ENCODE measurements at regions not wholly inside any gene's neighbourhood (a gene's known extent, or its start where the extent isn't known, plus 50 kb on each side); places are given as distances from the start of the nearest gene placed in this dataset.

DNA sequence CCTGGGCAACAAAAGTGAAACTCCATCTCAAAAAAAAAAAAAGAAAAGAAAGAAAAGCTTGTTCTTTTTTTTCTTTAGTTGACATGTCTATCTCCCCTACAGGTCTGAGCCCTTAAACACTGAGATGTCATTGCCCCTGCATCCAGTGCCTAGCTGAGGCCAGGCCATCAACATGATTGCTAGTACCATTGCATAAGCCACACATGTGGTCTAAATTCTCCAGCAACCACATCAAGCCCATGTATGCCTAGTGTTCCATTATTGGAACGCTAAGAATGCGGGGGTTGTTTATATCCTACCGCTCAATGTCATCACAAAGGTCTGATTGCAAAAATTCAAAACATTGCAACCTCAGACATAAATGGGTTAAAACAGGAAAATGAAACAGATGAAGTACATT lies 62.7 kb downstream of the NPTX2 start:
- DNase-seq (ENCODE audit: low read depth, low spot score) = no peak

DNA sequence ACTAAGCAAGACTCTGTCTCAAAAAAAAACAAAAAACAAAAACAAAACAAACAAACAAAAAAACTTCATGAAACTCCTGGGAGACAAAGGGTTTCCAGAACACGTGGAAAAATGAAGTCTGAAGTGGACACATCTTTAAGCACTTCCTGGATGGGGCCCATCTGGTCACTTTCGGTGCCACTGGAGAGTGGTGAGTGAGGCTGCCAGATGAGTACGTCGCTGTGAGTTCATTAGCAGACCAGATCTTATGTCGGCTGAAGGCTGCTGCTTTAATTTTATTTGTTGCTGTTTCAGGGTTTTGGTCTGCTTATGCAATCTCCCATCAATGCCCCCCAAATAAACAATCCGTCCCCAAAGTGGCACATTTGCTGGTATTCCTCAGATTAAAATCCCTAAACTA lies 64.4 kb downstream of the NPTX2 start:
- no peak for DNase-seq (ENCODE audit: low read depth, low spot score)

DNA sequence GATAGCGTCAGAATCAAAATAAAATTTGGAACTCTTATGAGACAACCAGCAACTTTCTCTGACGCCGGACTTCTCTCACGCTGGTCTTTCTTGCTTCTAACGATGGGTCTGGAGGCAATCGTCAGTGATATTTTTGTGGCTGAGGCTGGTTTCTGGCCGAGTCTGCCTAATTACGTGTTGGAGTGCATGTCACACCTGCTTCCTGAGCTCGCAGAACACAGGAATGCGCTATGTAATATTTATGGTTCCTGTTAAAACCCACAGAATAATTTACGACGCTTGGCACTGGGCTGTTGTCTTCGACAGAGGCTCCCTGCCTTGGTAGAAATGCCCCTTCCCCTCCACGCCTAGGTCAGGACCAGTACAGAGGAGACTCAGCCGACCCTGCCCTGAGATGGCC lies 64.9 kb downstream of the NPTX2 start:
- DNase-seq (ENCODE audit: low read depth, low spot score) = no peak

- DNase-seq (ENCODE audit: low read depth, low spot score) = no peak
Measured at GRCh38 chr7:98683514-98683913, 66.4 kb downstream of the NPTX2 start.

DNA sequence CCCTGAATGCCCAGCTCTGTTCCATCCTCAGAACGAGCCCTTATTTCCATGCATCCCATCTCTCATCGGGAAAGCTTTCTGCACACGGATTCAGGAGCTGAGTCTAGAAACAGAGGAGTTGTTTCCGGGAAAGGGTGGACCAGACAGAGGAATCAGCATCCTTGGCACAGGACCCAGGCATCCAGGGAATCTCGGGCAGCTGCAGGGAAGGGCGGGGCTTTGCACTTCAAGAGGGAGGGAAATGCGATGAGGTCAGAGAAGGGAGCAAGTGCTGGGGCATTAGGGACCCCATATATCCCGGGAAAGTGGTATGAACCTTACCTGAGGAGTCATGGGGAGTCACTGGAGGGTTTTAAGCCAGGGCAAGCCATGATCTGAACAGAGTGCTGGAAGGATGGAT lies 68.5 kb downstream of the NPTX2 start:
- DNase-seq (ENCODE audit: low read depth, low spot score) = no peak

DNA sequence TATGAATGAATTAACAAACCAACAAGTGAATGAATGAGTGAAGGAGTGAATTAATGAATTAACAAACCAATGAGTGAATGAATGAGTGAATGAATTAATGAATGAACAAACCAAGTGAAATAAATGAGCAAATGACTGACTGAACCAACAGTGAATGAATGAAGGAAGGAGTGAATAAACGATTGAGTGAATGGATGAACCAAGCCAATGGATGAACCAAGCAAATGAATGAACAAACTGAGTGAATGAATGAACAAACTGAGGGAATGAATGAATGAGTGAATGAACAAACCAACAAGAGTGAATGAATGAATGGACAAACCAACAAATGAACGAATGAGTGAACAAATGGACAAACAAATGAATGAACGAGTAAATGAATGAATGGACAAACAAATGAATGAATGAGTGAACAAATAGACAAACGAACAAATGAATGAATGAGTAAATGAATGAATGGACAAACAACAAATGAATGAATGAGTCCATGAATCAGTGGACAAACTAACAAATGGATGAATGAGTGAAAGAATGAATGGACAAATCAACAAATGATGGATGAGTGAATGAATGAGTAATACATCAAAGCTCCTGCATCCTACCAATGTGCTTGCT lies 69.5 kb downstream of the NPTX2 start:
- no peak for DNase-seq (ENCODE audit: low read depth, low spot score)

DNA sequence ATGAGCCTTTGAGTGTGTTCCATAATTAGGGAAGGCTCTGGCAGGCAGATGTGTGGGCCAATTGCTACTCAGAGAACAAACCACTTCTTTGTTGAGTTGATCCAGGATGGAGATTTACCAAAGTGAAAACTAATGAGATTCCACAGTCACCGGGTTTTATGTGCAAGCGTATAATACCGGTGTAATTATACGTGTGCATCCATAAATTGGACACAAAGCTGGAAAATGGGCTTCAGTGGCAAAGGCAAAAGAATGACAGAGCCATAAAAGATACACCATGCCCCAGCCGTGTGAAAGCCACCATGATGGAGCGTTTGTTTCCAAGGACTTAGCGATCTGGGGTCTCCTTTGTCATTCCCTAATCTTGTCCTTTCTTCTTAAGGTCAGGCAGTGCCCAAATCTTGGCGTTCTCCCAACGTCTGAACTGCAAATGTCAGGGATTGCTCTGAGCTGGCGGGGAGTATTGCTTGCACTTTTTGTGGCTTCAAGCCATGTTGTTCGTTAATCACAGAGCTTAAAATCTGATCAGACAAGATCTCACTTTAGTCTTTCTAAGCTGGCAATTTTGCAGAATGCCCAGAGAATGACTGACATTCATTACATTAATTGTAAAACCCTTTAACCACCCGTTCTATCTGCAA lies 70.1 kb downstream of the NPTX2 start:
- DNase-seq (ENCODE audit: low read depth, low spot score) = no peak

GRCh38 chr7:98691619-98692018 lies 74.5 kb downstream of the NPTX2 start:
- DNase-seq (ENCODE audit: low read depth, low spot score) = no peak

GRCh38 chr7:98697083-98697482 lies 80.0 kb downstream of the NPTX2 start:
- DNase-seq (ENCODE audit: low read depth, low spot score) = no peak

DNA sequence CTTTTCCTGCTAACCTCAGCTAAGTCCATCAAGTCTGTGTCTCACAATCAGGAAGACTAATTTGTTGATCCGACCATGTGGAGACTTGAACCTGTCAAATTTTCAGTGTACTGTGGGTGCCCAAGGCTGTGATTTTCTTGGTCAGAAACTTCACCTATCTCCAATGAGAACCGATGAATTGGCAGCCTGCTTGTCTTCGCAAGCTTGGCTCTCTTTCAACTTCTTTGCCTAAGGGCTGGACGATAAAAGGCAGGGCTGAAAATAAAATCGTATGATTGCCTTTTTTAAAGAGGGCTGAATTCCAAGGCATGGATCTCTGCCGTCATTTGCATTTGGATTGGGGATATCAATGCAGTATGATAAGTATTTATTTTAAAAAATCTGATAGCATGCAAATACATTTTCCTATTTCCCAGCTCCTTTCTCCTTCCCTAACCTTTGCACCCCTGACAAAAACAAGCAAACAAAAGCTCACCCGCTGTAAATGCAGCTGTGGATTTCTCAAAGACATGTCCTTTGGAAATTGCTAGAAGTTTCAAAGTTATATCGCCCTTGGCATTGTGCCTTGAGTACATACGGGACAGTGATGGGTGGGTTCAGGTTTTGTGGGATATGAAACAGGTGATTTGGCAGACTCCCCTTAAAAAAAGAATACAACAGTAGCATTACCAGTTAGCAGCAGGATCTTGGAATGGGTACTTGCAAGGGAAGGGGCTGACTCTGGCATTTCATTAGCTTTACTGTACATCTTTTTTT lies 80.6 kb downstream of the NPTX2 start:
- DNase-seq (ENCODE audit: low read depth, low spot score) = no peak

DNA sequence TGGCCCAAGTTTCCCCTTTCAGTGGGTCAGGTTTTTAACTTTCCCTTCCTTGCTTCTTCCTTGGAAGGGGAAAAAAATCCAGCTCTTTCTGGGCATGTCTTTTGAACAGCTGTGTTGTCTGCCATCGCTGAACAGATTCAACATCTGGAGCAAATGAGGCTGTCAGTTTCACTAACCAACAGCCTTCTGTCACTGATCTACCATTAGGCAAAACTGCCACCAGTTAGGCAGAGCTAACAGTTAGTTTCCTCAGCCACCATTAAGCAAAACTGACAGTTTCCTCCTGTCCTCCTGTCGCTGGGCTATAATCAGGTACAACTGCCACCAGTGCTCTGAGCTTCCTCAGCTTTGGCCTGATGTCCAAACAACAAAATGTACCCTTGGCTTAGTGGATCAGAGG lies 81.9 kb downstream of the NPTX2 start:
- DNase-seq (ENCODE audit: low read depth, low spot score) = no peak

GRCh38 chr7:98700533-98700932 lies 83.4 kb downstream of the NPTX2 start:
- no peak for DNase-seq (ENCODE audit: low read depth, low spot score)

DNA sequence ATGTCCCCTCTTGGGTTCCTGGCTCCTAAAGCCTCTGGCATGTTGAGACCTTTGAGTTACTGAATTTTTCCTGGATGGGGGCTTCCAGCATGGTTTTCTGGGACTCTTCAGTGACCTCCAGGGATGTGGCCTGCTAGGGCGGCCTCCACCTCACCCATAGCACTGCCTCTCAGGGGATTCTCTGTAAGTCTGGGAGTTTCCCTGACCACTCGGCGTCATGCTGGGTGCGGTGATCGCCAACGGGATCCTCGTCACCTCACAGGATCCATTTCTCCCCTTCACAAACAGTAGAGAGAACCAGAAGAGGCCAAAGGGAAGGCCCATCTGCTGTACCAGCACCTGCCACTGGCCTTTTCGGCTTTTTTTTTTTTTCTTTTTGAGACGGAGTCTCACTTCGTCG lies 84.3 kb downstream of the NPTX2 start:
- DNase-seq (ENCODE audit: low read depth, low spot score) = no peak

DNA sequence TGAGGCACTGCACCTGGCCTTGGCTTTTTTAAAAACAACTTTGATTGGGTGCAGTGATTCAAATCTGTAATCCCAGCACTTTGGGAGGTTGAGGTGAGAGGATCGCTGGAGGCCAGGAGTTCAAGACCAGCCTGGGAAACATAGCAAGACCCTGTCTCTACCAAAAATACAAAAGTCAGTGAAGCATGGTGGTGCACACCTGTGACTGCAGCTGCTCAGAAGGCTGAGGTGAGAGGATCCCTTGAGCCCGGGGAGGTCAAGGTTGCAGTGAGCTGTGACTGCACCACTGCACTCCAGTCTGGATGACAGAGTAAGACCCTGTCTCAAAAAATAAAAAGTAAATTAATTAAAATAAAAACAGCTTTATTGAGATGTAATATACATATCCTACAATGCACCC lies 84.9 kb downstream of the NPTX2 start:
- no peak for DNase-seq (ENCODE audit: low read depth, low spot score)

- DNase-seq (ENCODE audit: low read depth, low spot score) = no peak
Measured at GRCh38 chr7:98703916-98704315, 86.8 kb downstream of the NPTX2 start.

DNA sequence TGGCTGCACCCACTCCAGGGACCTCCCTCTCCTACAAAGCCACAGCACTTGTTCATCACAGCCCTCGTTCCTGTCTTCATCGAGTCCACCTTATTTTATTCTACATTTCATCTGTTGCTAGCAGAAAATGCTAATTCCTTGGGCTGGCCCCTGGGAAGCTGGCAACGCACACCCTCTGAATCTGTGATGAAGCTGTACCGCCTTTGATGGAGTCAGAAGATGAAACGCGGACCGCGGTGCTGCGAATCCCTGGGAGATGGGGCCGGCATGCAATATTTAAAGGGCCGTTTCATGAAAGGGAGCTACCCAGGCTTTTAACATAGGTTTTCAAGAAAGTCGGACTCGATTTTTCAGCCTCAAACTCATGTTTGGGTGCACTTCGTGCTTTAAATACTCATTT lies 88.5 kb downstream of the NPTX2 start:
- no peak for DNase-seq (ENCODE audit: low read depth, low spot score)

DNA sequence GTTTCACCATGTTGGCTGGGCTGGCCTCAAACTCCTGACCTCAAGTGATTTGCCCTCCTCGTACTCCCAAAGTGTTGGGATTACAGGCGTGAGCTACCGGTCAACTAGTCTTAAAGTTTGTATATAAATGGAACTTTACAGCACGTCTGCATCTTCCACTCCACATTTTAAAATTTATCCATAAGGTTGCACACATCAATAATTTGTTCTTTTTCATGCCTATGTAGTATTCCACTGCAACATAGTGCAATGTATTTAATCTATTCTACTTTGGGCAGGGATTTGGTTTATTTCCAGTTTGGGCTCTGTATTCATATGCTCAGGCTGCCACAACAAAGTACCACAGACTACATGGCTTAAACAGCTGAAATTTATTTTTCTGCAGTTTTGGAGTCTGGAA lies 90.0 kb downstream of the NPTX2 start:
- no peak for DNase-seq (ENCODE audit: low read depth, low spot score)

- no peak for DNase-seq (ENCODE audit: low read depth, low spot score)
Measured at GRCh38 chr7:98711945-98712344, 94.9 kb downstream of the NPTX2 start.

GRCh38 chr7:98713165-98713810 lies 96.2 kb downstream of the NPTX2 start:
- DNase-seq (ENCODE audit: low read depth, low spot score) = no peak

DNA sequence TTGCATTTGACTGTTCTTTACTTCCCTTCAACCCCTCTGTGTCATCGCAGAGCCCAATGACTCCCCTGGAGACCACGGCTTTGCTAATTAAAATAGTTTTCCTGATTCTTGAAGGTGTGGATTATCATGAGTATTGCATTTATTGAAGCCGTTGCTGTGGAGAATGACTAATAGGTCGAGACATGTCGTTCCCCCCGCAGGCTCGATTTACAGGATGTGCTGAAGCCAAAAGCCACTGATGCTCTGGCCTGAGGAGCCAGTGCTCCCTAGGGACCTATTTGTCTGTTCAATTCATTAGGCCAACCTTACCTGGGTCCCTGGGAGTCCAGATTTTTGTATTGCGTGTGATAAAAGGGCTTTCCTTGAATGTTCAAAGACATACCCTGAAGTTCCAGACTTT lies 102.3 kb downstream of the NPTX2 start:
- DNase-seq (ENCODE audit: low read depth, low spot score) = no peak

DNA sequence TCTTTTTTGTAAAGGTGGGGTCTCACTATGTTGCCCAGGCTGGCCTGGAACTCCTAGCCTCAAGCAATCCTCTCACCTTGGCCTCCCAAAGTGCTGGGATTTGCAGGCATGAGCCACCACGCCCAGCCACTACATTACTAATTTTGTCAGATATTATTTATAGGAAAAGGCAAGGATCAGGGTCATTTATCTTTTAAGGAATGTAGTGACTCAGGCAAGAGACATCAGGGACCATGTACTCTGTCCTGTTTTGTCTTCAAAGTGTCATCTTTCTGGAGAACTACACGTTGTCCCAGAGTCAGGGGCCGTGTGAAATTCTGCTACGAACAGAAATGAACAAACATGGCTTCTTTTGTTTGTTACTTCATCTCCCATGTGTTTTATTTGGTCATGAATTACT lies 105.3 kb downstream of the NPTX2 start:
- no peak for DNase-seq (ENCODE audit: low read depth, low spot score)

GRCh38 chr7:98724591-98724990 lies 107.5 kb downstream of the NPTX2 start:
- no peak for DNase-seq (ENCODE audit: low read depth, low spot score)
